ENCODE measurements at regions not wholly inside any gene's neighbourhood (a gene's known extent, or its start where the extent isn't known, plus 50 kb on each side); places are given as distances from the start of the nearest gene placed in this dataset.

GRCh38 chr7:34277016-34277802 is 371.9 kb downstream of the BMPER start:
- DNase-seq: no peak

- no peak for DNase-seq
These were observed 372.5 kb downstream of the BMPER start for GRCh38 chr7:34277803-34278199.

GRCh38 chr7:34281260-34281659 is 375.9 kb downstream of the BMPER start:
- DNase-seq: no peak

- DNase-seq: no peak
These were observed 375.7 kb upstream of the NPSR1 start for GRCh38 chr7:34282271-34282670.

- no peak for DNase-seq
These were observed 361.4 kb upstream of the NPSR1 start for GRCh38 chr7:34296663-34297062.

- no peak for DNase-seq
These were observed 359.5 kb upstream of the NPSR1 start for GRCh38 chr7:34298492-34299013.

GRCh38 chr7:34299066-34299465 is 359.0 kb upstream of the NPSR1 start:
- no peak for DNase-seq

GRCh38 chr7:34307540-34307939 is 350.5 kb upstream of the NPSR1 start:
- DNase-seq: no peak

- no peak for DNase-seq
These were observed 349.4 kb upstream of the NPSR1 start for GRCh38 chr7:34308595-34308994.

- peak in 5 of 14 donors; percentile 0 to 97 (median 5) for DNase-seq
These were observed 348.9 kb upstream of the NPSR1 start for GRCh38 chr7:34309116-34309515.

GRCh38 chr7:34309584-34309983 is 348.4 kb upstream of the NPSR1 start:
- no peak for DNase-seq

GRCh38 chr7:34311591-34311990 is 346.4 kb upstream of the NPSR1 start:
- no peak for DNase-seq

- DNase-seq: no peak
These were observed 345.4 kb upstream of the NPSR1 start for GRCh38 chr7:34312624-34313023.

GRCh38 chr7:34313289-34313688 is 344.7 kb upstream of the NPSR1 start:
- DNase-seq: no peak

- DNase-seq: no peak
These were observed 343.0 kb upstream of the NPSR1 start for GRCh38 chr7:34315032-34315431.

GRCh38 chr7:34317039-34317438 is 341.0 kb upstream of the NPSR1 start:
- no peak for DNase-seq

- no peak for DNase-seq
These were observed 337.6 kb upstream of the NPSR1 start for GRCh38 chr7:34320412-34320811.

- peak in 10 of 14 donors; percentile 2 to 68 (median 22) for DNase-seq
These were observed 336.9 kb upstream of the NPSR1 start for GRCh38 chr7:34320926-34321661.

- no peak for DNase-seq
These were observed 335.2 kb upstream of the NPSR1 start for GRCh38 chr7:34322841-34323240.

- no peak for DNase-seq
These were observed 330.3 kb upstream of the NPSR1 start for GRCh38 chr7:34327681-34328080.

GRCh38 chr7:34330308-34330707 is 327.7 kb upstream of the NPSR1 start:
- no peak for DNase-seq

- no peak for DNase-seq
These were observed 326.9 kb upstream of the NPSR1 start for GRCh38 chr7:34331102-34331501.

GRCh38 chr7:34332006-34332405 is 326.0 kb upstream of the NPSR1 start:
- no peak for DNase-seq

GRCh38 chr7:34333184-34333583 is 324.8 kb upstream of the NPSR1 start:
- no peak for DNase-seq

All from C1 segment of cervical spinal cord (tissue), 14 donors.